ENCODE measurements at regions not wholly inside any gene's neighbourhood (a gene's known extent, or its start where the extent isn't known, plus 50 kb on each side); places are given as distances from the start of the nearest gene placed in this dataset.

DNA sequence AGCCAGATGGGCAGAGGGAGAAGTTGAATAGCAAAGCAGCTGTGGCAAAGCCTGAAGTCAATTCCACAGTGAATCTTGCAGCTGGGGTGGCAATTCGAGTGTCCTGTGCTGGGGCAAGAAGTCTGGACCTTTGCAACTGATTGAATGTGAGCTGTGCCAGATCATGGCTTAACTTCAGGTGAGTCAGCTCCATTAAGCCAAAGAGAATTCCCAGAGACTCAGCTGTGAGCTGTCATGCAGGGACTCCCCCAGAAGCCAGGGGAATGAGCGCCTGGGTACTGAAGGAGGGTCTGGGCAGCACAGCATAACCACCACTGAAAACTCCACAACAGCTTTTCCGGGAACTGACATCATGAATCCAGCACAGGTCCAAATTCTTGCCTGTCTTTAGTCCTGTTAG, 153.5 kb upstream of the TRPC7 start:
- Histone ChIP-seq H3K4me2 (ENCODE audit: low read length) (no peak overlapping the region), H3K27me3 (ENCODE audit: insufficient read depth, low read depth, low read length) (no peaks in the 10 kb centered on the region), H3K9me3 (ENCODE audit: low read length) (no peaks in the 10 kb centered on the region), H3K27ac (ENCODE audit: low read length) (no peak overlapping the region), H3K9me2 (ENCODE audit: insufficient read depth, low read length) (no peaks in the 10 kb centered on the region), H3K4me3 (ENCODE audit: low read length) (no peak overlapping the region), H3F3A (ENCODE audit: insufficient read depth, low read length, poor library complexity, severe bottlenecking) (no peaks in the 10 kb centered on the region), H3K79me2 (replicated peaks; ENCODE audit: insufficient read depth, low read length) (no peaks in the 10 kb centered on the region), H4K20me1 (ENCODE audit: insufficient read depth) (no peaks in the 10 kb centered on the region), H2AFZ (ENCODE audit: low read depth, low read length) (no peak overlapping the region), H3K9ac (ENCODE audit: low read length) (no peak overlapping the region), H3K36me3 (ENCODE audit: insufficient read depth, low read length) (no peaks in the 10 kb centered on the region)
- TF ChIP-seq POLR2AphosphoS5 (IDR thresholded peaks at IDR 0.05): no peak
- TF ChIP-seq RAD21 (conservative IDR thresholded peaks at IDR 0.05): no peak
- no peak for TF ChIP-seq SMC3 (conservative IDR thresholded peaks at IDR 0.05; ENCODE audit: poor library complexity)
- TF ChIP-seq, protein P1, sequence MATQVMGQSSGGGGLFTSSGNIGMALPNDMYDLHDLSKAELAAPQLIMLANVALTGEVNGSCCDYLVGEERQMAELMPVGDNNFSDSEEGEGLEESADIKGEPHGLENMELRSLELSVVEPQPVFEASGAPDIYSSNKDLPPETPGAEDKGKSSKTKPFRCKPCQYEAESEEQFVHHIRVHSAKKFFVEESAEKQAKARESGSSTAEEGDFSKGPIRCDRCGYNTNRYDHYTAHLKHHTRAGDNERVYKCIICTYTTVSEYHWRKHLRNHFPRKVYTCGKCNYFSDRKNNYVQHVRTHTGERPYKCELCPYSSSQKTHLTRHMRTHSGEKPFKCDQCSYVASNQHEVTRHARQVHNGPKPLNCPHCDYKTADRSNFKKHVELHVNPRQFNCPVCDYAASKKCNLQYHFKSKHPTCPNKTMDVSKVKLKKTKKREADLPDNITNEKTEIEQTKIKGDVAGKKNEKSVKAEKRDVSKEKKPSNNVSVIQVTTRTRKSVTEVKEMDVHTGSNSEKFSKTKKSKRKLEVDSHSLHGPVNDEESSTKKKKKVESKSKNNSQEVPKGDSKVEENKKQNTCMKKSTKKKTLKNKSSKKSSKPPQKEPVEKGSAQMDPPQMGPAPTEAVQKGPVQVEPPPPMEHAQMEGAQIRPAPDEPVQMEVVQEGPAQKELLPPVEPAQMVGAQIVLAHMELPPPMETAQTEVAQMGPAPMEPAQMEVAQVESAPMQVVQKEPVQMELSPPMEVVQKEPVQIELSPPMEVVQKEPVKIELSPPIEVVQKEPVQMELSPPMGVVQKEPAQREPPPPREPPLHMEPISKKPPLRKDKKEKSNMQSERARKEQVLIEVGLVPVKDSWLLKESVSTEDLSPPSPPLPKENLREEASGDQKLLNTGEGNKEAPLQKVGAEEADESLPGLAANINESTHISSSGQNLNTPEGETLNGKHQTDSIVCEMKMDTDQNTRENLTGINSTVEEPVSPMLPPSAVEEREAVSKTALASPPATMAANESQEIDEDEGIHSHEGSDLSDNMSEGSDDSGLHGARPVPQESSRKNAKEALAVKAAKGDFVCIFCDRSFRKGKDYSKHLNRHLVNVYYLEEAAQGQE (IDR thresholded peaks at IDR 0.05; ENCODE audit: borderline replicate concordance): no peak
- no peak for TF ChIP-seq TAF1 (IDR thresholded peaks at IDR 0.05; ENCODE audit: low read depth)
- no peak for TF ChIP-seq EZH2 (IDR thresholded peaks at IDR 0.05; ENCODE audit: borderline replicate concordance, insufficient read depth, low read length, poor library complexity, severe bottlenecking)
- no peak for TF ChIP-seq MXI1 (conservative IDR thresholded peaks at IDR 0.05; ENCODE audit: poor library complexity, severe bottlenecking)
- TF ChIP-seq, protein P2, sequence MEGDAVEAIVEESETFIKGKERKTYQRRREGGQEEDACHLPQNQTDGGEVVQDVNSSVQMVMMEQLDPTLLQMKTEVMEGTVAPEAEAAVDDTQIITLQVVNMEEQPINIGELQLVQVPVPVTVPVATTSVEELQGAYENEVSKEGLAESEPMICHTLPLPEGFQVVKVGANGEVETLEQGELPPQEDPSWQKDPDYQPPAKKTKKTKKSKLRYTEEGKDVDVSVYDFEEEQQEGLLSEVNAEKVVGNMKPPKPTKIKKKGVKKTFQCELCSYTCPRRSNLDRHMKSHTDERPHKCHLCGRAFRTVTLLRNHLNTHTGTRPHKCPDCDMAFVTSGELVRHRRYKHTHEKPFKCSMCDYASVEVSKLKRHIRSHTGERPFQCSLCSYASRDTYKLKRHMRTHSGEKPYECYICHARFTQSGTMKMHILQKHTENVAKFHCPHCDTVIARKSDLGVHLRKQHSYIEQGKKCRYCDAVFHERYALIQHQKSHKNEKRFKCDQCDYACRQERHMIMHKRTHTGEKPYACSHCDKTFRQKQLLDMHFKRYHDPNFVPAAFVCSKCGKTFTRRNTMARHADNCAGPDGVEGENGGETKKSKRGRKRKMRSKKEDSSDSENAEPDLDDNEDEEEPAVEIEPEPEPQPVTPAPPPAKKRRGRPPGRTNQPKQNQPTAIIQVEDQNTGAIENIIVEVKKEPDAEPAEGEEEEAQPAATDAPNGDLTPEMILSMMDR (IDR thresholded peaks at IDR 0.05; ENCODE audit: poor library complexity, severe bottlenecking): no peak
- TF ChIP-seq EP300 (conservative IDR thresholded peaks at IDR 0.05; ENCODE audit: poor library complexity, severe bottlenecking): no peak

DNA sequence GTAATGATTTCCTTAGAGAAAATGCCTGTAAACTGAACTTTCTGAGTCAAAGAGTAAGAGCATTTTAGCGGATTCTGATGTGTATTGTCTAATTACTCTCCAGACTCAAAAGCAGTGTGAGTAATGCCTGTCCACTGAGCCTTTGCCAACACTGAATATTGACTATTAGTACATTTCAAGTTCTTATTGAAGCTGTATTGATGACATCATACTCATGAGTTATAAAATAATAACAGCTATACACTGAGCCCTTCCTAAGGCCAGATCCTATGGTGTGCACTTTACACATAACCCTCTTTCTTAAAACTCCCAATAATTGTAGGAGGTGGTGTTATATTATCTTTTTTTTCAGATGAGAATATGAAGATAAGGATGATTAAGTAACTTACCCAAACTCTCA, 152.8 kb upstream of the TRPC7 start:
- TF ChIP-seq EZH2 (IDR thresholded peaks at IDR 0.05; ENCODE audit: borderline replicate concordance, insufficient read depth, low read length, poor library complexity, severe bottlenecking) (no peak), POLR2AphosphoS5 (IDR thresholded peaks at IDR 0.05) (no peak), EP300 (conservative IDR thresholded peaks at IDR 0.05; ENCODE audit: poor library complexity, severe bottlenecking) (no peak), MXI1 (conservative IDR thresholded peaks at IDR 0.05; ENCODE audit: poor library complexity, severe bottlenecking) (no peak), TAF1 (IDR thresholded peaks at IDR 0.05; ENCODE audit: low read depth) (no peak), SMC3 (conservative IDR thresholded peaks at IDR 0.05; ENCODE audit: poor library complexity) (no peak), RAD21 (conservative IDR thresholded peaks at IDR 0.05) (no peak)
- TF ChIP-seq, protein P2 (IDR thresholded peaks at IDR 0.05; ENCODE audit: poor library complexity, severe bottlenecking): no peak
- TF ChIP-seq, protein P1 (IDR thresholded peaks at IDR 0.05; ENCODE audit: borderline replicate concordance): no peak
- no peaks in the 10 kb centered on the region for H4K20me1 ChIP-seq (ENCODE audit: insufficient read depth)
- no peaks in the 10 kb centered on the region for H3K9me2 ChIP-seq (ENCODE audit: insufficient read depth, low read length)
- H3K9me3 ChIP-seq (ENCODE audit: low read length): no peaks in the 10 kb centered on the region
- H3K27me3 ChIP-seq (ENCODE audit: insufficient read depth, low read depth, low read length): no peaks in the 10 kb centered on the region
- no peak overlapping the region for H3K9ac ChIP-seq (ENCODE audit: low read length)
- H3F3A ChIP-seq (ENCODE audit: insufficient read depth, low read length, poor library complexity, severe bottlenecking): no peaks in the 10 kb centered on the region
- no peaks in the 10 kb centered on the region for H3K36me3 ChIP-seq (ENCODE audit: insufficient read depth, low read length)
- H3K79me2 ChIP-seq (replicated peaks; ENCODE audit: insufficient read depth, low read length): no peaks in the 10 kb centered on the region
- H3K4me2 ChIP-seq (ENCODE audit: low read length): no peak overlapping the region
- H2AFZ ChIP-seq (ENCODE audit: low read depth, low read length): no peak overlapping the region
- H3K27ac ChIP-seq (ENCODE audit: low read length): no peak overlapping the region
- H3K4me3 ChIP-seq (ENCODE audit: low read length): no peak overlapping the region

Data from neural cell (in vitro differentiated cells).